ENCODE measurements at regions not wholly inside any gene's neighbourhood (a gene's known extent, or its start where the extent isn't known, plus 50 kb on each side); places are given as distances from the start of the nearest gene placed in this dataset.

DNA sequence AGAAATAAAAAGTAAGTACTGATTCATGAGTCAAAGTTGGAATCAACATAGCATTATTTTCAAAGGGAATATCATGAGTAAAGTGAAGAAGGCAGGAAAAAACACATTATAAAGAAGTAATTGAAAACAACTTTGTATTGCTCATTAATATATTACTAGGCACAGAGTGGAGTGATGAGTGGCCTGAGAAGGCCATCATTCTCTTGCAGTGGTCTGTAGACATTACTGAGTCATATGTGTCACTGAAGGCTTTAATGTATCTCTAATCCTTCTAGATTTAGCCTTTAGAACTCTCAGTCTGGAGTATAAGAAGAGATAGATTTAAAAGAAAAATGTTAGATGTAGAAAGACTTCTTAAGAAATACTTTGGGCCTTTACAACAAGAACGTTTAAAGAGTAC is 881.4 kb downstream of the DNAH5 start:
- no peak for TF ChIP-seq EZH2 (IDR thresholded peaks at IDR 0.05; ENCODE audit: low read length, missing control alignments)
- TF ChIP-seq, protein P1, sequence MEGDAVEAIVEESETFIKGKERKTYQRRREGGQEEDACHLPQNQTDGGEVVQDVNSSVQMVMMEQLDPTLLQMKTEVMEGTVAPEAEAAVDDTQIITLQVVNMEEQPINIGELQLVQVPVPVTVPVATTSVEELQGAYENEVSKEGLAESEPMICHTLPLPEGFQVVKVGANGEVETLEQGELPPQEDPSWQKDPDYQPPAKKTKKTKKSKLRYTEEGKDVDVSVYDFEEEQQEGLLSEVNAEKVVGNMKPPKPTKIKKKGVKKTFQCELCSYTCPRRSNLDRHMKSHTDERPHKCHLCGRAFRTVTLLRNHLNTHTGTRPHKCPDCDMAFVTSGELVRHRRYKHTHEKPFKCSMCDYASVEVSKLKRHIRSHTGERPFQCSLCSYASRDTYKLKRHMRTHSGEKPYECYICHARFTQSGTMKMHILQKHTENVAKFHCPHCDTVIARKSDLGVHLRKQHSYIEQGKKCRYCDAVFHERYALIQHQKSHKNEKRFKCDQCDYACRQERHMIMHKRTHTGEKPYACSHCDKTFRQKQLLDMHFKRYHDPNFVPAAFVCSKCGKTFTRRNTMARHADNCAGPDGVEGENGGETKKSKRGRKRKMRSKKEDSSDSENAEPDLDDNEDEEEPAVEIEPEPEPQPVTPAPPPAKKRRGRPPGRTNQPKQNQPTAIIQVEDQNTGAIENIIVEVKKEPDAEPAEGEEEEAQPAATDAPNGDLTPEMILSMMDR (conservative IDR thresholded peaks at IDR 0.05 in 1 of 2, IDR thresholded peaks at IDR 0.05 in 1 of 2; ENCODE audit: low read depth in 1 of 2, low read length in 2 of 2) = no peak

Data from fibroblast of lung (primary cell).